GM18505 (cell line): ENCODE measurements at regions not wholly inside any gene's neighbourhood (a gene's known extent, or its start where the extent isn't known, plus 50 kb on each side); places are given as distances from the start of the nearest gene placed in this dataset.

ENCODE experiments used
- ATAC-seq: cut with Tn5 transposase; IDR thresholded peaks from one replicate; pipeline ENCODE4 v1.9.1; 2021; ENCODE audit not compliant: unreplicated experiment
- POLR2A ChIP-seq: IDR thresholded peaks from 4 replicates; pipeline ENCODE4 v1.6.1; 2011; ENCODE audit warnings: borderline replicate concordance; ENCODE audit not compliant: insufficient read depth, insufficient read length; ENCODE audit errors: extremely low read depth

- TF ChIP-seq POLR2A: no peak
- no peak for ATAC-seq
Observed at GRCh38 chr7:115883629-115884028, 146.9 kb downstream of the TFEC start.

GRCh38 chr7:115881476-115881875 is 149.1 kb downstream of the TFEC start:
- no peak for ATAC-seq
- TF ChIP-seq POLR2A: no peak

- TF ChIP-seq POLR2A: no peak
- ATAC-seq: no peak
Observed at GRCh38 chr7:115879171-115879570, 151.4 kb downstream of the TFEC start.

- ATAC-seq: no peak
- no peak for TF ChIP-seq POLR2A
Observed at GRCh38 chr7:115869801-115870200, 160.8 kb downstream of the TFEC start.

- TF ChIP-seq POLR2A: no peak
- no peak for ATAC-seq
Observed at GRCh38 chr7:115869190-115869589, 161.4 kb downstream of the TFEC start.

- no peak for ATAC-seq
- no peak for TF ChIP-seq POLR2A
Observed at GRCh38 chr7:115868369-115868768, 162.2 kb downstream of the TFEC start.

- no peak for ATAC-seq
- no peak for TF ChIP-seq POLR2A
Observed at GRCh38 chr7:115864082-115864481, 166.5 kb downstream of the TFEC start.

- ATAC-seq: no peak
Observed at GRCh38 chr7:115851291-115851690, 179.3 kb downstream of the TFEC start.

GRCh38 chr7:115850774-115851173 is 179.8 kb downstream of the TFEC start:
- no peak for ATAC-seq
- no peak for TF ChIP-seq POLR2A

More at GRCh38 chr7:115851291-115851690, 179.3 kb downstream of the TFEC start:
- no peak for TF ChIP-seq POLR2A

GRCh38 chr7:115844857-115845256 is 185.7 kb downstream of the TFEC start:
- no peak for TF ChIP-seq POLR2A
- no peak for ATAC-seq

GRCh38 chr7:115840702-115841101 is 189.9 kb downstream of the TFEC start:
- ATAC-seq: no peak
- TF ChIP-seq POLR2A: no peak

- no peak for TF ChIP-seq POLR2A
- no peak for ATAC-seq
Observed at GRCh38 chr7:115838829-115839228, 191.7 kb downstream of the TFEC start.

- ATAC-seq: no peak
- no peak for TF ChIP-seq POLR2A
Observed at GRCh38 chr7:115831371-115831770, 199.2 kb downstream of the TFEC start.

- peak; percentile 58 for ATAC-seq
- TF ChIP-seq POLR2A: no peak
Observed at GRCh38 chr7:115827305-115828045, 203.1 kb downstream of the TFEC start.
